HG03565 (cell line): ENCODE measurements at regions not wholly inside any gene's neighbourhood (a gene's known extent, or its start where the extent isn't known, plus 50 kb on each side); places are given as distances from the start of the nearest gene placed in this dataset.

Source experiments
- ATAC-seq: cut with Tn5 transposase; IDR thresholded peaks from one replicate; pipeline ENCODE4 v1.9.1; 2021; ENCODE audit warnings: mild to moderate bottlenecking, moderate library complexity; ENCODE audit not compliant: unreplicated experiment

GRCh38 chr13:27014406-27015359, 156.9 kb downstream of the USP12 start:
- no peak for ATAC-seq

DNA sequence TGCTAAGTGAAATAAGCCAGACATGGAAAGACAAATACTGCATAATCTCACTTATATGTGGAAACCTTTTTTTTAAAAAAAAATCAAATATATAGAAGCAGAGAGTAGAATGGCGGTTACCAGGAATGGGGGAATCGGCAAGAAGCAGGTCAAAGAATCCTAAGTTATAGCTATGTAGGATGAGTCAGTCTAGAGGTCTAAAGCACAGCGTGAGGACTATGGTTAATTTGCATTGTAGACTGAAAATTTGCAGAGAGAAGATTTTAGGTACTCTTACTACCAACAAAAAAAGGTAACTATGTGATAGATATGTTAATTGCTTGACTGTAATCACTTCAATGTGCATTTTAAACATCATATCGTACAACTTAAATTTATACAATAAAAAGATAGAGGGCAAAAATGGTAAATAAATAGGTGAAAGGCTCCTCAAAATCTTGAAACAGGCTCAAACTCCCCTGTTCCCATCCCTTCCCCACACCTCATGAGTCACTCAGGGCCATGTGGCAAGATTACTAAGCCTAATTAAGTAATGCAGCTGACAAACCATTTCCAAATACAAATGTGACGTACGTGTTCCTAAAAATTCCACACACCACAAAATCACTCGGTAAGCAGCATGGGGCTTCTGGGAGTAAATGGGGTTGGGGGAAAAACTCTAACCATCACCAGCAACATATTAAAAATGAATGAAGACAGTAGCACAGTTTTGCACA, 159.0 kb downstream of the USP12 start:
- no peak for ATAC-seq

GRCh38 chr13:27011661-27012060, 159.9 kb downstream of the USP12 start:
- no peak for ATAC-seq

- no peak for ATAC-seq
Observed at GRCh38 chr13:27008733-27009132, 162.9 kb downstream of the USP12 start.

DNA sequence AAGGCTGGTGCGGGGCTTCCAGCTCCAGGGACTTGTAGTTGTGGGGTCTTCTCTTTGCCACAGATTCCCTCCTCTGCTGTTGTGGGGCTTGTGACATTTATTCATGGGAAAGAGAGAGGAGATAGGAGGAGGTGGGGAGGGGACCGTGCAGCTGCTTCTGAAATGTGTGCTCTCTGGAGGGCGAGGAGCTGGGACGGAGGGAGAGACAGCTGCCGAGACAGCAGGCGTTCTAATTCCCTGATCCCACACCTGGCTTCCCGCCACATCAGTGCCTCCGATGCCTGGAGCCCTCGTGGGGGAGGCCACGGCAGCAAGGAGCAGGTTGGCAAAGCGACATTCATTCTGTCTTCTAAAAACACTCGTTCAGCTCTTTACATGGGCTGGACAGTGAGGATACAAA, 164.4 kb downstream of the USP12 start:
- no peak for ATAC-seq

DNA sequence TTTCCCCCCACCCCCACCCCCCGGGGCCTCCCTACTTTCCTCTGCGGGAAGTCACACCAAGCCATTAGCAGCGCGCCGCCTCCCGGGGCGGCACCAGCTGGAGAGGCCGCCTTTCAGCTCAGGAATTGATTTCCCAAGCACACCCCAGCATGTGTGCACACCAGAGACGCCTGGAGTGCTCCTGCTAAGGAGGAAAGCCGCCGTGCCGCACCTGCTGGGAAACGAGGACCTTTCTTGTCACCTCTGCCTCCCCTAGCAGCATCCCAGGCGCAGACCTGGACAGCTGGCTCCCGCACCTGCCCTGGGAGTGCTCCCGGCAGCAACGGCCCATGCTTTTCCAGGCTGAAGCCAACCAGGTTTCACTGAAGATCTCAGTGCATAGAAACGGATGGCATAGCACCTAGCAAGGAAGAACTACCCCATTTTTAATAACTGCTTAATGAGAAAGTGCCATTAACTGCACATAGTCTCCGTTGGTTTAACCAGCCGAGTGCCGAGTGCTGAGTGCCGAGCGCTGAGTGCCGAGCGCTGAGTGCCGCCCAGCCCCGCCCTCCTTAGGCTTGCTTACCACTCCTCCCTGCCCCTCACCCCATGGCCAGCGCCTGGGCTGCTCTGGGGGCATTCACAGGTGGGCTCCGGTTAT, 165.0 kb downstream of the USP12 start:
- no peak for ATAC-seq

GRCh38 chr13:27005976-27006518, 165.6 kb downstream of the USP12 start:
- ATAC-seq, result no peak

- no peak for ATAC-seq
Observed at GRCh38 chr13:27005556-27005955, 166.1 kb downstream of the USP12 start.

- no peak for ATAC-seq
Observed at GRCh38 chr13:27004866-27005265, 166.7 kb downstream of the USP12 start.

DNA sequence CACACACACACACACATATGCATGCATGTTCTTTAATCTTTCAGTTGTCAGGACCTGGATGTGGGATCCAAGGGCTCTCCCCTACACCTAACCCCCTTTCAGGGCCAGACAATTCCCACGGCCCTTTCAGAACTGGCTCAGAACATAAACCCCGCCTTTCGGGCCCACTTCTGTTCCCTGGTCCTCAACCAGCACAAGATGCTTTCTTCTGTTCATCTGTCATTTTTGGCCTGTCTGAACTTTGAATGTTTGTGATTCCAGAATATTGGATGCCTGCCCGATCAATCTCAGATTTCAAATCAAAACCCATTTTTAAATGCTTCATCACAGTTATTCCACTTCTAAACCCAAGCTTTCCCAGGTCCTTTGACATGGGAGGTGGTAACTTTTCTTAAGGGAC, 167.3 kb downstream of the USP12 start:
- no peak for ATAC-seq

- ATAC-seq, result no peak
Observed at GRCh38 chr13:27001705-27002104, 169.9 kb downstream of the USP12 start.

- ATAC-seq, result no peak
Observed at GRCh38 chr13:27000686-27001085, 170.9 kb downstream of the USP12 start.

DNA sequence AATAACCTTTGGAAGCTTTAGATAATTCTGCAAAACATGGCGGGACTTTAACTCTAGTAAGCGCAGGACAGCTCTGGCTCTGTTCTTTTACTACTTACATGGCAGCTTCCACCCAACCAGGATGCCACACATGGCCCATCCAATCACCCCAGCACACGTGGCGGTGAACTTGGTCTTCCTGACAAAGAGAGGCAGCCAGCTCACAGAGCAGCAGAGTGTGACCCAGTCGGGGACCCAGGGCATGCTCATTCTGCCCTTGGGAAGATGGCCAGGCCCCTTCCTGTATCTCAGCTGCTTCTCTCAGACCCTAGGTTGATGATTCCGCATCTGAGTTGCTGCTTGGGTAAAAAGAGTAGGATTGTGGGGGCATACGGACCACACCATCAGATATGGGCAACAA, 172.1 kb downstream of the USP12 start:
- ATAC-seq, result no peak

DNA sequence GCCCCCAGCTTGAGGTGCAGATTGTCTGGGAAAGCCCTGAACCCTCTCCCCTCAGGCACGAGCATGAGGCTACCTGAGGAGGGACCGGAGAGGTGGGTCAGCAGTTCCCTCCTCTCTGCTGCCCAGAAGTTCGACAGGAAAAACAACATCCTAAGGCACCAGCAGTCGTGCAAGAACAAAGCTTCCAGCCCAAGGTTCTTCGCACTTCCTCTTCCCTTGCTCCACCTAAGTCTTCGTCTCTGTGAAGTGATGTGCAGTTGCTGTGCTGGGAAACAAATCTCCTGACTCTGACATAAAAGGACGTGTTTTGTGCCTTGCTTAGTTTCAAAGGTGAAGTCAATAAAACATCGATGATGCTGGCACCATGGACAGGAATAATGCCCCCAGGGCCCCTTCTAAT, 173.3 kb downstream of the USP12 start:
- no peak for ATAC-seq

DNA sequence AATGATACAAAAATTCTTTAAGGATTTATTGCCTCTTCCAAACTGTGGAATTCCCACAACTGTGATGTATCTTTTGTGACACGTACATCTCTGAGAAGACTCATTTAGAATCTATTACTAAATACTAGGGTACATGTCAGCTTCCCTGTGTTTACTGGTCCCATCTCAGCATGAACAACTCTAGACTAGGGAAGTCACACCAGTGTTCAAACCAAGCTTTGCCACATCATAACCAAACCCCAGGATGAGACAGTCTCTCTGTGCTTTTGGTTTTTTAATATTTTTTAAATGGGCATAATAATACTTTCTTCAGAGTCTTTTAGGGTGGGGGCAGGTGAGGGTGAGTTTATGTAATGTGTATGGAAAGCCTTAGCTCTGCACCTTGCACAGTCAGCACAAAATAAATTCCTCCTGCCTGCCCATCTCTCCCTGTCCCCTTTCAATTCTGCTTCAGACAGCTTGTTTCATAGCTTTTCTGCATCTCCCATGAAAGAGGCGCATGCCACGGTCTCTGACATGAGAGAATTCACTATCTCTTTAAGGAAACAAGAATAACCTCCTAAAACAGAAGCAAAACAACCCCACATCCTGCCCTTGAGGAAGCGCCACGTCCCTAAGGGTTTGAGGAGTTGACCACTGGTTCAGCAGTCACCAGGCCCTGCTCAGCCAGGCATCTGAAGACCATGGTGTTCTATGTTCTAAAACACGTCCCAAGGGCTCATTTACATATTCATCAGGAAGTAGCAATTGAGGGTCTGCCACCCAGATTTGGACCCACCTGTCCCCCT, 174.5 kb downstream of the USP12 start:
- peak; percentile 69 for ATAC-seq

- ATAC-seq, result no peak
Observed at GRCh38 chr13:26995159-26995558, 176.5 kb downstream of the USP12 start.

DNA sequence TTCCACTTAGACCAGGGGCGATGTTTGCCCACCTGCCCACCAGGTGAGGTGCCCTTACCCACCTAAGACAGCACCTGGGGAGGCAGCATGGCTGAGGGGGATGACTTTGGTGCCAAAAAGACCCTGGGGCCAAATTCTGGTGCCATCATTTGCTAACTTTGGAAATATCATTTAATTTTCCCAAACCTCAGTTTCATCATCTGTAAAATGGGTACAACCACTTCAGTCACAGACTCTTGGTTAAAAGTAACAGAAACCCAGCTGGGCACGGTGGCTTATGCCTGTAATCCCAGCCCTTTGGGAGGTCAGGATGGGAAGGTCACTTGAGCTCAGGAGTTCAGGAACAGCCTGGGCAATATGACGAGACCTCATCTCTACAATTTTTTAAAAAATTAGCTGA, 177.8 kb downstream of the USP12 start:
- ATAC-seq, result no peak

DNA sequence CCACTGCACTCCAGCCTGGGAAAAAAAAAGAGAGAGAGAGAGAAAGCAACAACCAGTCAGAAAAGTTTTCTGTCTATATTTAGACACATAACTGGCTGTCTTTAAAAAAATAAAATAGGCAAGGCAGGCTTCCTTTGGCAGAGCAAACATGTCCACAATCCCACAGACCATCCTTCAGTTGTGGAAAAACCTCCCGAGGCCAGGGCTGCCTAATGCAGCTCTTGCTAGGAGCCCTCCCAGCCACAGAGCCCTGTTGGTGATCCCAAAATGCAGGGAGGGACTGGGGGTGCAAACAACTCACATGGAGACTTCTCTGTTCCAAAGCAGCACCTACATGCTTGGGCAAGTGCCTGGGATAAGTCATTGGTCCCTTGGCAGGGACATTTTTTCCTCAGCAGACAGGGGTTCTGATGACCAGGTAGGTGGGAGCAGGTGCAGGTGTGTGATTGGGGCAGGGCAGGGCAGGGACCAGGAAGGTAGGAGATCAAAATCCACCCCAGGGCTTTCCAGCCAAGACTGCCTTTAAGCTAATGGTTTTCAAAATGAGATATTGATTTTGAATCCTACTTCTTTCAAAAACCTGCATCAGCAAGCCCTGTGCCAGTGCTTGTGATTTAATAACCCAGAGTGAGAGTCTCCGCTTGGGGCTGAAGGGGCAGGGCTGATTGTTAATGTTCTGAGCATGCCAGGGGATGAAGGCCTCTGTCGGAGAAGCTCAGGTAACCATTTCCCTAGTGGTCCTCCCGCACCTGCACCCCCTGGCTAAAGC, 178.5 kb downstream of the USP12 start:
- ATAC-seq, result no peak

DNA sequence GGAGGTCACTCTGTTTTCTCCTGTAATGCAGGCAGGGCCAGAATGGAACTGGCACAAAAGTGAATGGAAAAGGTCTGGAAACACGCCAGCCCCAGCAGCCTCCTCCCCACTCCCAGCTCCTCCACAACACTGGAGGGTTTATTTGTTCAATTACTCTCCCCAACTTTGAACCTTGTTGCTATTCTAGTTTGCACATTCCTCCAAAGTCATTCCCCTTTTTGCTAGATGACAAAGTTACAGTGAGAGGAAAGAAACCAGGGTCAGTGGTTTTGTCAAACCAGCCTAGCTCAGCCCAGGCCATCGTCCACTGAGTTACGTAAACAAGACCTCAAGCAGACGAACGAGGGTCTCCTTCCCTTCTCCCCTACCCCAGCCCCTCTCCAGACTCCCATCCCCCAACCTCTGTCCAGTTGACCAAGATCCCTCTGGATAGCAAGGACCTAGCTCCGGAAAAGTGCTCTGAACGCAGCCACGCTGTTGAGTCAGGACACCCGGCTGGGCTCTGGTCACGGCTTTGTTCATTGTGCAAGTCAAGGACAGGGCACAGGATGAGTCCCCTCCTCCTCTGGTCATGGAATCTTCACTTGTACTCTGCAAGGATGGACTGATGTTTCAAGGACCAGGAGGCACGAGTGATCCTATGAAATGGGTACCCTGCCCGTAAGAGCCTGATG, 180.0 kb downstream of the USP12 start:
- ATAC-seq, result no peak
